SW480 (cell line): ENCODE measurements at regions not wholly inside any gene's neighbourhood (a gene's known extent, or its start where the extent isn't known, plus 50 kb on each side); places are given as distances from the start of the nearest gene placed in this dataset.
"Not testable (repeated sequence)": the region's sequence is repeated elsewhere in the genome, so short reads cannot be mapped to it uniquely, and the experiment has no call there.

Experiments
- DNase-seq: peaks from one replicate; pipeline ENCODE4 v3.0.0-alpha.2; 2016; ENCODE audit warnings: low spot score

GRCh38 chr6:40689185-40689584 lies 102.0 kb upstream of the LRFN2 start:
- DNase-seq = no peak

DNA sequence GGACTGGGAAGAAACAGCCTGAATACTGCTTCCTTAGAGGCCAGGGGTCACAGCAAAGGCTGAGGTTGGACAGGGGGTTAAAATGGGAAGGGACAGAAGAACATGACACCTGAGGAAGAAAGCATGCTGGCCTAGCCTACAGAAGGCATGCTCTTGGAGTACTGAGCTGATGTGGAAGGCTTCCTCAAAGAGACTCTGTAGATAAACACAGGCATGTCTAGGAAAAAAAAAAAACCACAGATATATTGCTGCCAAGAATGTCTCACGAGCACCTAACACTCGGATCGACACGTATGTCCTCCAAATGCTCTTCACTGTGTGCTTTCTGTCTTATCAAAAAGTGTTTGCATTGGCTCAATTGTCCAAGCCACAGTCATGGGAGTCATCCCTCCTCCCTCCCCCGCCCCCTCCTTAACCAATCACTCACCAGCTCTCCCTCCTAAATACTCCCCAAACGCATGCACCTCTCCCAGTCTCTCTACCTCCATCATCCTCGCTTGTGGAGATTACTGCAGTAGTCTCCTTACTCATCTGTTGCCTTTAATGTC lies 101.1 kb upstream of the LRFN2 start:
- no peak for DNase-seq

GRCh38 chr6:40685862-40686261 lies 98.7 kb upstream of the LRFN2 start:
- no peak for DNase-seq

GRCh38 chr6:40681622-40682021 lies 94.5 kb upstream of the LRFN2 start:
- DNase-seq = no peak

GRCh38 chr6:40678941-40679340 lies 91.8 kb upstream of the LRFN2 start:
- DNase-seq = no peak

GRCh38 chr6:40674170-40674569 lies 87.0 kb upstream of the LRFN2 start:
- DNase-seq = no peak

DNA sequence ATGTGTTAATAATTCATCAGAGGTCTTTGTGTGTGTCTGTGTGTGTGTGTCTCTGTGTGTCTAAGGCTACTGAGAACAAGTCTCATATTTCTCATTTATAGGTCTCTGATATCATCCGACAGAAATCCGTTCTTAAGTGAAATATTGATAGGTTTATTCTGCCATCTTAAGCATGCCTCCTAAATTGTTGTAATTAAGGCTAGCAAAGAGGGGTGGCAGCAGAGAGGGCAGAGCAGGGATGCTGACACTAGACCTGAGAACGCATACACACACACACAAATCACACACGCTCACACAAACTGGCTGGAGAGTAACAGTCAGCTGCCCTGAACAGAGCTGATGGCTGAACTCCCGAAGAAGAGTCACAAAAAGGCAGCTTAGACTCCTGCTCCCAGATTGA lies 84.9 kb upstream of the LRFN2 start:
- no peak for DNase-seq

DNA sequence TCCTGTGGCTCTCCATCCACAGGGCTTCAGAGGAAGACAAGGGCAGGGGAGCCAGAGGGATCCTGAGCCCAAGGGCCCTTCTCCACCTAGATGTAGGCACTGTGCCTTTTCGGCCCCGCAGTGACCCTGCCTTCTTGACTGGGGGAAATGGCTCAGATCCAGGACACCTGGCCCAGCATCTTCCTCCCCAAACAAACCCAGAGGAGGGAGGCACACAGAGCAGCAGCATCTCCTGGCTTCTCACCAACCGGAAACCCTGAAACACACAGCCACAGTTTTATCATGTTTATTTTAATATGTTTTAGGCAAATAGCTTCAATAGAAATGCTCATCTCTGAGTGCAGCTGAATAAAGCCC lies 84.5 kb upstream of the LRFN2 start:
- DNase-seq = no peak

DNA sequence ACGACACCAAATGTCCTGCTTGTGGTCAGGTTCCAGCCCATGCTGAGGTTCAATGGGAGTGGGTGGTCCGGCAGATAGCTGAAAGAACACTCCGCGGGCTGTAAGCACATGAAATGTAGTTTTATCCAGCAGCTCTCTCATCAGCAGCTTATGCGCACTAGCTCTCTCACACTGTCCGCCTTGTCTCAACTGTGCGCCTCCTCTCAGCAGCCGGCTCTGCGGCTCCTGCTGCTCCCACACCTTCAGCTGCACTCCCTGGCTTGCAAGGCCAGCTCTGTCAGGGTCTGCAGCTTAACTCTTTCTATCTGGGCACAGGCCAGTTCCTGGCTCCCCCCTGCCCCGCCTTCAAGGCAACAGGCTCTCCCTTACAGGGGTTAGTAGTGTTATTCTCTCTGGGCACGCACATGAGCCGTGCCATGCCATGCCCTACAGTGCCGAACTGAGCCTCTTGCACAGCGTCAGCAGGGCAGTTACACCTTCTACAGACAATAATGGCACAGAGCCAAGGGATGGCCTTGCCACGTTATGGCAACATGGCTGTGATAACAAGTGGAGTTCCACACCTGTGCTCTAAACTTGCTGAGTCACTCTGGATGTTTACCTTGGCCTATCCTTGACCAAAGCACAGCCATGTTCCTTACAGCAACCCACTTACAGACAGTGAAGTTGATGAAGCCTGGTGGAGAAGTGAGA lies 84.0 kb upstream of the LRFN2 start:
- DNase-seq = no peak

DNA sequence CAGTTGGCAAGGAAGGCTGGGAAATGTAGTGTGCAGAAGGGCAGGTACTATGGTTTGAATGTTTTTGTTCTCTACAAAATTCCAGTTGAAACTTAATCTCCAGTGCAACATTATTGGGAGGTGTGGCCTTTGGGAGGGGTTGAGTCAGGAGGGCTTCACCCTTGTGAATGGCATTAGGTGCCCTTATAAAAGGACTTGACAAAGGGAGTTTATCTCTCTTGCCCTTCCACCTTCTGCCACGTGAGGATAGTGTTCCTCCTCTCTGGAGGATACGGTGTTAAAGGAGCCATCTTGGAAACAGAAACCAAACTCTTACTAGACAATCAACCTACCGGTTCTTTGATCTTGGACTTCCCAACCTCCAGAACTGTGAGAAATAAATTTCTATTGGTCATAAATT lies 82.2 kb upstream of the LRFN2 start:
- DNase-seq = no peak

GRCh38 chr6:40668203-40668602 lies 81.0 kb upstream of the LRFN2 start:
- no peak for DNase-seq

GRCh38 chr6:40666530-40666929 lies 79.4 kb upstream of the LRFN2 start:
- no peak for DNase-seq

- no peak for DNase-seq
These were observed 74.6 kb upstream of the LRFN2 start for GRCh38 chr6:40661726-40662125.

DNA sequence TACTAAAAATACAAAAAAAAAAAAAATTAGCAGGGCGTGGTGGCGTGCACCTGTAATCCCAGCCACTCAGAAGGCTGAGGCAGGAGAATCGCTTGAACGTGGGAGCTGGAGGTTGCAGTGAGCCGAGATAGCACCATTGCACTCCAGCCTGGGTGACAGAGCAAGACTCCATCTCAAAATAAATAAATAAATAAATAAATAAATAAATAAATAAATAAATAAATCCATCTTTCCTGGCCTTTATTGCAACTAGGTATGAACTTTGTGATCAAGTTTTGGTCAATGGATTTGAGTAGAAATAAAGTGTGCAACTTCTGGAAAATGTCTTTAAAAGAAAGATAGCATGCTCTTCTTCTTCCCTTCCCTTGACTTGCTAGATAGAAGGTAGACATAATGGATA lies 69.6 kb upstream of the LRFN2 start:
- not testable (repeated sequence) for DNase-seq

- DNase-seq = no peak
These were observed 67.7 kb upstream of the LRFN2 start for GRCh38 chr6:40654828-40655227.

GRCh38 chr6:40645043-40645442 lies 57.9 kb upstream of the LRFN2 start:
- no peak for DNase-seq

GRCh38 chr6:40642837-40643236 lies 55.7 kb upstream of the LRFN2 start:
- no peak for DNase-seq

DNA sequence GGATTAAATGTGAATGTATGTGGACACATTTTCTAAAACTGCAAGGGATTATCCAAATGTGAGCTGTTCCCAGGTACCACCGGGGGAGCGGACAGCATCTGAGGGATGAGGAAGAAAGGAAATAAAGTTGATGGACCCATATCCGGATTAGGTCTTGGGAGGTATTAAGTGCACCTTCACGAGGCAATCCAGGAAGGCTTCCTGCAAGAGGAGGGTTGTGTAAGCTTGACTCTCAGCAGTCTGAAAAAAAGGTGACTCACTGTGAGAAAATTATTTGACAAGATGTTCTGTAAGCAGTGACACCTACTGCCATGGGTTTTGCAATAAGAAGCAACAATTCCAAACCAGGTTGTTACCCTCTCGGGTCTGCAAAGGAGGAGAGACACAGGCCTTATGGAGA lies 55.0 kb upstream of the LRFN2 start:
- DNase-seq = no peak

GRCh38 chr6:40640599-40641227 lies 53.5 kb upstream of the LRFN2 start:
- no peak for DNase-seq
